Anterior cingulate cortex (tissue), 58 donors: ENCODE measurements at regions not wholly inside any gene's neighbourhood (a gene's known extent, or its start where the extent isn't known, plus 50 kb on each side); places are given as distances from the start of the nearest gene placed in this dataset.

Experiments used
- DNase-seq, 58 donors: peaks; one replicate each; lab custom pipeline; 2025; lab: John Stamatoyannopoulos, UW

- no peak for DNase-seq
Measured at GRCh38 chr12:76611533-76611932, 52.0 kb upstream of the OSBPL8 start.

- no peak for DNase-seq
Measured at GRCh38 chr12:76614364-76614763, 54.8 kb upstream of the OSBPL8 start.

GRCh38 chr12:76618031-76618430 is 58.5 kb upstream of the OSBPL8 start:
- DNase-seq = no peak

DNA sequence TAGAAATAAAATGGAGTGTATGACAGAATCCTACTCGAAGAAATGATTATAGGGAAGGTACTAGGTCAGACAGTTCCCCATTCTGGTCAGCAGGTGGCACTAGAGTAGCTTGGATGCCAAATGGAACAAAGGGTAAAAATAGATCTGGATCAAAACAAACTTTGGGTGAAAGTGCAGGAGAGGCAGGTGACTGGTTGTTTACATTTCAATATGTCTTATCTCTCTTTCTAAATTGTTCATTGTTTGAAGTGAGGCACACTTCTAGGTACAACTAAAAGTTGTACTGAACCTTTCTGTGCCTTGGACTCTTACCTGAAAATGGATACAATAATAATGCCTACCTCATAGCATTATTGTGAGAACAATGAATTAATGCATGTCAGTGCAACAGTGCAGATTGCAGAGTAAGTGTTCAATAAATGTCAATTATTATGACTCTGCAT is 62.0 kb upstream of the OSBPL8 start:
- DNase-seq = peak in 48 of 58 donors; percentile 1 to 71 (median 21)

DNA sequence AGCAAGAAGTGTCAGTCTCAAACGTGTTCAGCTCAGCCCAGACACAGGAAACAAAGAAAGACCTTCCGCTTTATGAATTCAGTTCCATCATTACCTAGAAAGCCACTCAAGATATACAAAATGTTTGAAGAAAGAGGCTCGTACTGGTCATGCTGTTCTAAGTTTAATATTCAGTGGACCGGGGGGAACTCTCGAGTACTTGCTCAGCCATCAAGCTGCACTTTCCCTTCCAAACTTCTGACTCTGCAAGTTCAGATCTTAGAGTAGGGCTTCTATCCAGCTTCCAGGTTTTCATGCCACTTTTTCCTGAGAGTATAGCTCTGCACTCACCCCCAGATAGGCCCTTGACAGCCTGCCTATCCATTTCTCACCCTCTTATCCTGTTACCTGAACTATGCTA is 62.8 kb upstream of the OSBPL8 start:
- no peak for DNase-seq

GRCh38 chr12:76622915-76623314 is 63.3 kb upstream of the OSBPL8 start:
- DNase-seq = no peak

- DNase-seq = no peak
Measured at GRCh38 chr12:76623931-76624330, 64.4 kb upstream of the OSBPL8 start.

- DNase-seq = peak in 3 of 58 donors; percentile 1 to 18 (median 7)
Measured at GRCh38 chr12:76627346-76628135, 68.0 kb upstream of the OSBPL8 start.

DNA sequence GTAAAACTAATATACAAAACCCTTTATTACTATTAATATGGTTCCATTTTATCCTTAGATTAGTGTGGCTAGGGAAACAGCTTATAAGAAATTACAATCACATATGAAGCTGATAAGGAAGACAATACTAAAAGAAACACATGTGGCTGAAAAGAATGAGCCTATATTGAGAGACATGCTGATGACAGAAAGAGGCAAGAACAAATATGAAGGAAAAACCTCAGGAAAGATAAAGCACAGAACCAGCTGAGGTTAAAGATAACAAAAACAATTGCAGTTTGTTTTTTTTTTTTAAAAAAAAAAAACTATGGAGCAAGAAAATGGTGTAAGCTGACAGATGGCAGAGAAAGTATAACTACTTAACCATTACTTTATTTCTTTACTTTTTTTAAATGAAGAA is 69.2 kb upstream of the OSBPL8 start:
- DNase-seq = no peak

- DNase-seq = no peak
Measured at GRCh38 chr12:76631741-76632140, 72.2 kb upstream of the OSBPL8 start.

DNA sequence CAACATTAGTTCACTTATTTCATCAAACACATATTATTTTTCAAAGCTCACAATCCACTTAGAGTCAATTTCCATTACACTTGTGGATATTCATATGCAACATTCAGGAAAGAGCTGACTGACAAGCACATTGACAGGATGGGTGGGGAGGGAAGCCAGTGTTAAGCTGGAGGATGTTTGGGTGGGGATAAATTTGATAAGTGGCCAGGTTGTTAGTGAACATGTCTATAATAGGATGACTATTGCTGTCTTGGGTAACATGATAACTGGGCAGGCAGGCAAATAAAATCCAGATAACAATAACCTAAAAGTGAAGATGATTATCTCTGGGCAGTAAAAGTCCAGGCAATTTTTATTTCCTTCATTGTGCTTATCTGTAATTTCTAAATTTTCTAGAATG is 73.8 kb upstream of the OSBPL8 start:
- DNase-seq = no peak

DNA sequence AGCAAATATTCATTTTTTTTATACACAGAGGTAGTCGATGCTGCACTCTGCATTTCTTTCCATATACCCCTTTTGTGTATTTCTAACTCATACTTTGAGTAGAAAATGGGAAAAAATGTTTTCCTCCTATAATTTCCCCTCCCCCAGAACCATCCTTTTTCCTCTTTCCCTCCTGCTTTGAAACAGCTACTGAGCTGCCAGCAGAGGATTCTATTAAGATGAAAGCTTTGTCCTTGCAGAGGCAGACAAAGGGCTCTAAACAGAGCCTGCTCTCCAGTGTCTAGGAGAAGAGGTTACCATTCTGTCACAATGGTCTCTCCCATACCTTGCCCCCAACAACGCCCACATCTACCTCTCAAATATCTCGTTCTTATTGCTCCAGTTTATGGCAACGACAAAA is 74.6 kb upstream of the OSBPL8 start:
- no peak for DNase-seq

DNA sequence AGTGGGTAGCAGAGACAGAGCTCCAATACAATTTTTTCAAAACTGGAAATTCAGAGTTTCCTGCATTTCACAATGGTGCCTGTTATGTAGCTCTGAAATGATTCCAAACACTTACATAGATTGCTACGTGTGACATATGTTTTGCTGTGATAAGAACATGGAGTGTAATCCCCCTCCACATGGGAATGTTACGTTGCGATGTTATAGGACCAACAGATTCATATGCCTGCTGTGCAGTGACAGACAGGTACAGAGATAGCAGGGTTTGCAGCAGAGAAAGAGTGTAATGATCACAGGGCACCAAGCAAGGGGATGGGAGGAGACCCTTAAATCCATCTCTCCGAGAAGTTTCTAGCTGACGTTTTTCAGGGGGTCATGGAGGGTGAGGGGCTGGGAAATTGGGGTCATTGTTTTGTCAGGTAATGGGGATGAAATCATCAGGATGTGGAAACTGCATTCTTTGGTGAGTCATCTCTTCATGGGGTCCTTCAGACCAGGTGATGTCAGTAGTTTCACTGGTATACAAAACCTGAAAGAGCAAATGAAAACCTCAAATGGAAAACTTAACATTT is 76.6 kb upstream of the OSBPL8 start:
- DNase-seq = no peak

GRCh38 chr12:76637807-76638206 is 78.2 kb upstream of the OSBPL8 start:
- no peak for DNase-seq

DNA sequence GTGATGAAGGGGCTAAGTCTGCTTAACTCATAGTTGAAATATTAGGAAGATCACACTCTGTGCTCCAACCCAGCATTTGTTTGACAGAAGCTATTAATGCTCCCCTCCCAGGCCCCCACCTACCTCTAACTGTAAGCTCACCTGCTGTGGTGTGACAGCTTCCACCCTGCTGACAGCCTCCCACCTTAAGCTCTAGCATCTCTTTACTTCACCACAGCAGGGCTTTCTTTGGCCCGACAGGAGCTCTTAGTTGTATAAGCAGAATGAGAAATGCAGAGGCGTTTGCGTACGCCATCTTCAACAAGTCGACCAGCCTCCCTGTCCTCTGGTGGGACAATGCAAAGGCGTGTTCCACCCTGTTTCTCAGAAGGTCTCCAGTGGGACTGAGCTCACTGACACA is 80.1 kb upstream of the OSBPL8 start:
- DNase-seq = peak in 1 of 58 donors; percentile 31

GRCh38 chr12:76641073-76641472 is 81.5 kb upstream of the OSBPL8 start:
- DNase-seq = no peak

DNA sequence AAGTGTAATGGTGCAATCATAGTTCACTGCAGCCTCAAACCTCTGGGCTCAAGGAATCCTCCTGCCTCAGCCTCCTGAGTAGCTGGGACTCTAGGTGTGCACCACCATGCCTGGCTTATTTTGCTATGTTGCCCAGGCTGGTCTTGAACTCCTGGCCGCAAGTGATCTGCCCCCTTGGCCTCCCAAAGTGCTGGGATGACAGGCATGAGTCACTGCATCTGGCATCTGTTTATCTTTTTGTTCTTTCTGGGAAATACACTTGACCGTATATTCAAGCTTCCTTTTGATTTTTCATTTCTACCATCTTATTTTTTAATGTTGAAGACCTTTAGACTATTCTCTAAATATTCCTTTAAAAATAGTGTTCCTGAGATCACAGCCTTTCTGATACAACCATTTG is 82.4 kb upstream of the OSBPL8 start:
- DNase-seq = no peak

GRCh38 chr12:76643438-76643837 is 83.9 kb upstream of the OSBPL8 start:
- DNase-seq = no peak

GRCh38 chr12:76644950-76645349 is 85.4 kb upstream of the OSBPL8 start:
- DNase-seq = no peak

GRCh38 chr12:76645934-76646333 is 86.4 kb upstream of the OSBPL8 start:
- no peak for DNase-seq

DNA sequence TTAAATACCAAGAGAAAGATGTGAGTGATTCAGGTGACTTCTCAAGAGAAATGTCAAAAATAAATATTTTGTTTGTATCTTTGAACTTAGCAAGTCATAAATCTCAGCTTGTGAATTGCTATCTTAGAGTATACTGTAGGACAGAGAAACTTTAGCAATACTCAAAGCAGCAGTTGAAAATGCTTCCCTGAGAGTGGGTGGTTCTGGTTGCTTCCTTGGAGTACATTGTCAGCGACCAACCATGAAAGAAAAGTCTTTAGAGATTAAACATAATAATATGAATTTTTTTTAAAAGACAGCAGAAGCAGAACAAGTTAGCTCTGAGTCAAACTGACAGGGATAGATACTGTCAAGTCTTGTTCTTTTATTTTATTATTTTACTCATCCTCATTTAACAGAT is 86.8 kb upstream of the OSBPL8 start:
- no peak for DNase-seq

DNA sequence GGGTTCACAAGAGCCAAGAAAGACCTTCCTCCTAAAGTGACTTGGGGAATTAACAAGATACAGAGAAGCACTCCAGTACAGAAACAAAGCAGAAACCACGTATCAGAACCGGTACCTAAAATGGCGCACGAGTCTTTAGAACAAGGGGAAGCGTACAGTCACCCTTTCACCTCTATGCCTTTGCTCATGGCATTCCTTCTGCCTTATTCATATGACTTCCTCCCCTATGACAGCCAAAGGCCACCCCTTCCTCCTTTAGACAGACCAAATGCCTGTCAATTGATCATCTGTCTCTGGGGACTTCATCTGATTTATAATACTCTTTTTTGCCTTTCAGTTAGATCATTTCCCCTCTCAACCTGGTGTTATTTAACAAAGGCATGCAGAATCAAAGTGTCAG is 89.5 kb upstream of the OSBPL8 start:
- no peak for DNase-seq
